Calu3 (cell line): ENCODE measurements at regions not wholly inside any gene's neighbourhood (a gene's known extent, or its start where the extent isn't known, plus 50 kb on each side); places are given as distances from the start of the nearest gene placed in this dataset.

ENCODE experiments used
- BruUV-seq: library from RNA; stranded (reverse); fragments of 400-500 nt; replicated peaks from 2 replicates; lab custom pipeline; 2021; lab: Mats Ljungman, UMichigan
- CTCF ChIA-PET: fragments of 300-600 bp; sonication (Branson Sonifier 250); formaldehyde crosslinking; loops from one replicate; lab custom pipeline; 2022; ENCODE audit warnings: antibody characterized with exemption; lab: Charles Lee
- DNase-seq: peaks from one replicate; pipeline ENCODE4 v3.0.0; 2022
- H3K27ac Mint-ChIP-seq: one replicate; pipeline ENCODE4 v1.8.0; 2022; ENCODE audit warnings: mixed read lengths; ENCODE audit not compliant: unreplicated experiment
- H3K27me3 Mint-ChIP-seq: one replicate; pipeline ENCODE4 v1.8.0; 2022; ENCODE audit warnings: mixed read lengths; ENCODE audit not compliant: unreplicated experiment
- H3K36me3 Mint-ChIP-seq: one replicate; pipeline ENCODE4 v1.8.0; 2022; ENCODE audit warnings: mild to moderate bottlenecking, moderate library complexity, mixed read lengths; ENCODE audit not compliant: insufficient read depth, unreplicated experiment
- H3K4me1 Mint-ChIP-seq: one replicate; pipeline ENCODE4 v1.8.0; 2022; ENCODE audit warnings: mild to moderate bottlenecking, low read depth, mixed read lengths; ENCODE audit not compliant: unreplicated experiment
- H3K4me3 Mint-ChIP-seq: one replicate; pipeline ENCODE4 v1.8.0; 2022; ENCODE audit warnings: mild to moderate bottlenecking, low read depth, moderate library complexity, mixed read lengths; ENCODE audit not compliant: unreplicated experiment
- H3K9me3 Mint-ChIP-seq: one replicate; pipeline ENCODE4 v1.8.0; 2022; ENCODE audit warnings: low read depth, mixed read lengths; ENCODE audit not compliant: unreplicated experiment
- CTCF ChIP-seq: fragments of 200-600 bp; IDR thresholded peaks from one replicate; pipeline ENCODE4 v1.8.0; 2022; ENCODE audit warnings: antibody characterized with exemption; ENCODE audit not compliant: unreplicated experiment
- intact Hi-C: fragments of 100-400 bp; cut with micrococcal nuclease; formaldehyde crosslinking; loops from one replicate; pipeline ENCODE4 v1.10.0; 2022; ENCODE audit not compliant: unreplicated experiment

- no TSS peak for BruUV-seq
- Mint-ChIP-seq H3K4me1 (peaks cover 15% of the 10 kb centered on the region), H3K27ac (no peak overlapping the region), H3K36me3 (no peaks in the 10 kb centered on the region), H3K27me3 (no peaks in the 10 kb centered on the region), H3K9me3 (no peaks in the 10 kb centered on the region), H3K4me3 (no peak overlapping the region)
- intact Hi-C loops = no loop called here
- TF ChIP-seq CTCF = no peak
- CTCF ChIA-PET = no interaction called here
- DNase-seq = peak; percentile 34
Measured at GRCh38 chr2:167478196-167478595, 589.9 kb downstream of the XIRP2 start.

DNA sequence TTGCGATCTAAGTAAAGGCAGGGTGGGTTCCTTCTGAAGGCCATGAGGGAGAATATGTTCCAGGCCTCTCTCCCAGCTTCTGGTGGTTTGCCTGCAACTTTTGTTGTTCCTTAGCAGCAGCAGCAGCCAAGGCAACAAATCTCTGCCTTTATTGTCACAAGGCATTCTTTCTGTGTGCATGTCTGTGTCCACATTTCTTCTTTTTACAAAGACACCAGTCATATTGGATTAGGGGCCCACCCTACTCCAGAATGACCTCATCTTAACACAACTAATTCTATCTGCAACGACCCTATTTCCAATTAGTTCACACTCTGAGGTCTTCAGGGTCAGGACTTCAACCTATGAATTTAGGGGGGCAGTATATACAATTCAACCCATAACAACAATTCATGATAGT is 587.5 kb downstream of the XIRP2 start:
- CTCF ChIA-PET = interaction anchor here (1.0 to 1.5 kb wide), 2 partner anchors 17 to 38 kb away, joined by 3 read pairs; no protein-coding TSS in a partner anchor
- Mint-ChIP-seq H3K36me3 (no peaks in the 10 kb centered on the region), H3K9me3 (no peaks in the 10 kb centered on the region), H3K27me3 (no peaks in the 10 kb centered on the region), H3K4me1 (peaks cover 13% of the 10 kb centered on the region), H3K27ac (no peak overlapping the region), H3K4me3 (no peak overlapping the region)
- TF ChIP-seq CTCF = no peak
- BruUV-seq = no TSS peak
- DNase-seq = no peak
- intact Hi-C loops = no loop called here

GRCh38 chr2:167471734-167472133 is 583.5 kb downstream of the XIRP2 start:
- no peaks in the 10 kb centered on the region for H3K36me3 Mint-ChIP-seq
- no TSS peak for BruUV-seq
- H3K4me3 Mint-ChIP-seq = no peak overlapping the region
- TF ChIP-seq CTCF = no peak
- H3K27me3 Mint-ChIP-seq = no peaks in the 10 kb centered on the region
- CTCF ChIA-PET = no interaction called here
- no peaks in the 10 kb centered on the region for H3K9me3 Mint-ChIP-seq
- H3K27ac Mint-ChIP-seq = no peak overlapping the region
- H3K4me1 Mint-ChIP-seq = peaks cover 2% of the 10 kb centered on the region
- intact Hi-C loops = no loop called here
- DNase-seq = no peak

DNA sequence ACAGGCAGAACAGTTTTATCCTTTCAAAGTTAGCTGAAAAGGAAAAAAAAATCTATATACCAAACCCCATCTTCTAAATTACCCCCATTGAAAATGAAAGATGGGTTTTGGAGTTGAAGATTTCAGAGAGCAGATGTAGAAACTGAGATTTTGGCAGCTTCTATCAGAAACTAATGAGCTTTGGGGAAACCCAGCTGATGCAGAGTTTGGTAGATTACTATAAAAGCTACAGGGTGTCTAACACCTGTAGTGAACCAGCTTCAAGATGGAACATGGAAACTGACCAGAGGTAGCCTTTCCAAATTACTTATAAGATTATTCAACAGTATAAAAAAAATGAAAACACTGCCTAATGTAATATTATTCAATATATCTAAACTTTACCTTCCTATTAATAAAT is 583.1 kb downstream of the XIRP2 start:
- Mint-ChIP-seq H3K4me3 (no peak overlapping the region), H3K9me3 (no peaks in the 10 kb centered on the region), H3K4me1 (no peaks in the 10 kb centered on the region), H3K27me3 (no peaks in the 10 kb centered on the region), H3K27ac (no peak overlapping the region), H3K36me3 (no peaks in the 10 kb centered on the region)
- CTCF ChIA-PET = no interaction called here
- TF ChIP-seq CTCF = no peak
- BruUV-seq = no TSS peak
- no peak for DNase-seq
- intact Hi-C loops = no loop called here

DNA sequence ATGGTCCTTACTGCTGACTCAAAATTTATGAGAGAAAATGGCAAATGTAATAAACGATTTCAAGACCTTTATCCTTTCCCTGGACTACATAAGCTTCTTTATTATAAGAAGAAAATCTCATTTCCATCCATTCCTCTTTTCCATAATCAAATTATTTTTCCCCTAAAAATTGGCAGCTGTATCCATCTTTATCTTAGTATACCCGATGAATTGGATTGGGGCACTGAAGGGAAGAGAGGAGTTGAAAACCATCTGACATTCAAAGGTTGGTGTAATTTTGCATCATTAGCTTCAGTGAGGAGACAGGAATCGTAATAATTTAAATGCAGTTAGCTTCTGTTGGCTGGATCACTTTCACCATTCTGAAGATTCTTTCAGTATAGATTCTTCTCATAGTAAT is 574.1 kb downstream of the XIRP2 start:
- Mint-ChIP-seq H3K36me3 (no peaks in the 10 kb centered on the region), H3K27ac (no peak overlapping the region), H3K4me3 (no peak overlapping the region), H3K9me3 (peaks cover 8% of the 10 kb centered on the region), H3K4me1 (no peaks in the 10 kb centered on the region), H3K27me3 (no peaks in the 10 kb centered on the region)
- CTCF ChIA-PET = no interaction called here
- intact Hi-C loops = no loop called here
- no TSS peak for BruUV-seq
- no peak for DNase-seq
- TF ChIP-seq CTCF = no peak
